Activated T-cell treated with anti-CD3 and anti-CD28 coated beads, Interleukin-2, amount 50 U/mL, for 4 hours (primary cell): ENCODE measurements at regions not wholly inside any gene's neighbourhood (a gene's known extent, or its start where the extent isn't known, plus 50 kb on each side); places are given as distances from the start of the nearest gene placed in this dataset.
"Not testable (repeated sequence)": the region's sequence is repeated elsewhere in the genome, so short reads cannot be mapped to it uniquely, and the experiment has no call there.

Source experiments
- ATAC-seq, 2 donors: fragments of 200-7000 bp; cut with Tn5 transposase; one replicate each; pipeline ENCODE4 v1.10.0; 2021
- DNase-seq: peaks from one replicate; pipeline ENCODE4 v3.0.0-alpha.2; 2020
- H3K27me3 Mint-ChIP-seq: one replicate; pipeline ENCODE4 v1.8.0; 2021; ENCODE audit warnings: low read depth, mixed read lengths
- H3K36me3 Mint-ChIP-seq: one replicate; pipeline ENCODE4 v1.8.0; 2022; ENCODE audit warnings: mixed read lengths; ENCODE audit not compliant: insufficient read depth
- H3K4me1 Mint-ChIP-seq: one replicate; pipeline ENCODE4 v1.8.0; 2021; ENCODE audit warnings: low read depth, mixed read lengths
- H3K4me3 Mint-ChIP-seq: one replicate; pipeline ENCODE4 v1.8.0; 2021; ENCODE audit warnings: mild to moderate bottlenecking, moderate library complexity, mixed read lengths
- H3K9me3 Mint-ChIP-seq: one replicate; pipeline ENCODE4 v1.8.0; 2021; ENCODE audit warnings: mixed read lengths

DNA sequence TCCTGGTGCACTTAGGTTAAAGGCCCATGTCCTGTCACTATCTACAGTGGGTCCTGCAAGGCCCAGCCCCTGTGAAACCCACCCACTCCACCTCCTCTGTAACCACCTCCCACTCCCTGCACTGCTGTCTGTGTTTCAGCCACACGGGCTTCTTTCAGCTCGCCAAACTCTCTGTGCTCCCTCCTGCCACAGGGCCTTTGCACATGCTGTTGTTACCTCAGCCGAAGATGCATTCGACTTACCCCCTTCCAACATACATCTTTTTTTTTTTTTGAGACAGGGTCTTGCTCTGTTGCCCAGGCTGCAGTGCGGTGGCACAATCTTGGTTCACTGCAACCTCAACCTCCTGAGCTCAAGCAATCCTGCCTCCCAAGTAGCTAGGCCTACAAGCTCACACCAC lies 76.5 kb upstream of the RPL38 start:
- ATAC-seq (no peak), DNase-seq (no peak)
- H3K9me3 Mint-ChIP-seq, result no peaks in the 10 kb centered on the region
- H3K4me1 Mint-ChIP-seq, result no peaks in the 10 kb centered on the region
- peaks cover 46% of the 10 kb centered on the region for H3K27me3 Mint-ChIP-seq
- H3K36me3 Mint-ChIP-seq, result no peaks in the 10 kb centered on the region
- H3K4me3 Mint-ChIP-seq, result no peak overlapping the region

DNA sequence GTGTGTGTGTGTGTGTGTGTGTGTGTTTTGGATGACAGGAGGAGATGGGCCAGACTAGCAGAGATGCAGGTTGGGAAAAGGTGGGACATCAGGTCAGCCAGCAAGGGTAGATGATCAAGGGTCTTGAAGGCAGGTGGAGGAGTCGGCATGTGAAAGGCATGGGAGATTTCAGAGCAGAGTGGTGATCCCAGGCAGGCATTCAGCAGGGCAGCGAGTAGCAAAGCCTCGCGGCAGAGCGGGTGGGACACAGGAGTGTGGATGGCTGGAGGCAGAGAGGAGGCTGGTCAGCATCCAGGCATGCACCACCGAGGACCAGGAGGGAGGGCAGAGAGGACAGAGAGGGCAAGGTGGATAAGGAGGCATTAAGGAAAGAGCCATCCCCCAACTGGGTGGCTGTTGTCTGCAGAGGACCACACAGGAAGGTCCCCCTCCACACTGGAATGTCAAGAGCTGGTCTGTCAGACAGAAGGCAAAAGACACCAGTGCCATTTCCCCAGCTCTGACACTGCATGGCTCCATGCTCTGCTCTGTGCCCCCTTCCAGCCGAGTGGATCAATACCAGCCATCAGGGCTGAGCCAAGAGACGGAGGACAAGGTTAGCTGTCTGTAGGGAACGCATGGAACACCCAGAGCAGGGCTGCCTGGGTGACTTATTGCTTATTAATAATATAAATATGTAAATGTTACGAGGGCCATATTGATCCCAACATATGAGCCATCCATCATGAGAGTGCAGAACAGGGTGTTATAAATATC lies 74.8 kb upstream of the RPL38 start:
- Mint-ChIP-seq H3K4me1 (no peaks in the 10 kb centered on the region), H3K27me3 (peaks cover 49% of the 10 kb centered on the region), H3K4me3 (no peak overlapping the region), H3K36me3 (no peaks in the 10 kb centered on the region), H3K9me3 (no peaks in the 10 kb centered on the region)
- ATAC-seq (no peak), DNase-seq (no peak)

DNA sequence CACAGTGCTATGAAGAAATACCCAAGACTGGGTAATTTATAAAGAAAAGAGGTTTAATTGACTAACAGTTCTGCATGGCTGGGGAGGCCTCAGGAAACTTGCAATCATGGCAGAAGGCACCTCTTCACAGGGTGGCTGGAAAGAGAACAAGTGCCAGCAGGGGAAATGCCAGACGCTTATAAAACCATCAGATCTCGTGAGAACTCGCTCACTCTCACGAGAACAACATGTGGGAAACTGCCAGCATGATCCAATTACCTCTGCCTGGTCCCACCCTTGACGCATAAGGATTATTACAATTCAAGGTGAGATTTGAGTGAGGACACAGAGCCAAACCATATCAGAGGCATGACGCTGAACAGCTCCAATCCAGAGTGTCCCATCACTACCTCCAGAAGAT lies 73.7 kb upstream of the RPL38 start:
- peaks cover 58% of the 10 kb centered on the region for H3K27me3 Mint-ChIP-seq
- DNase-seq, H3K36me3 Mint-ChIP-seq, H3K4me3 Mint-ChIP-seq, H3K9me3 Mint-ChIP-seq, H3K4me1 Mint-ChIP-seq, ATAC-seq: not testable (repeated sequence)

DNA sequence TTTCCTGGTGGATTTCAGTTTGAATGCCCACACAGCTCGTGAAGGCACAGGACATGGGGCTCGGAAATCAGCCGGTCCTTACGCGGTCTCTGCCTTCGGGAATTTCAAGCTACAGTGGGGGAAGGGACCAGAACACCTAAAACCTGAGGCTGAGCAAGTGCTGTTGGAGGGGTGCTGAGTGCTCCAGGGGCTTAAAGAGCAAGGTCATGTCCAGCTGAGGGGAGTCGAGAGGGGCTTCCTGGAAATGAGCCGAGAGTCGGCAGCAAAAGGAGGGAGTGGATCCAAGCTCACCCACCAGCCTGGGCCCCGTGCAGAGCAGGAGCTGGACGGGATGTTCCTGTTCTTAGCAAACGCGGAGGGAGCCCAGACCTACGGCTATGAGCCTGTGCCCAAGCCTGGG lies 73.2 kb upstream of the RPL38 start:
- ATAC-seq, result no peak
- no peak for DNase-seq
- no peaks in the 10 kb centered on the region for H3K9me3 Mint-ChIP-seq
- no peaks in the 10 kb centered on the region for H3K36me3 Mint-ChIP-seq
- H3K4me1 Mint-ChIP-seq, result no peaks in the 10 kb centered on the region
- H3K27me3 Mint-ChIP-seq, result peaks cover 58% of the 10 kb centered on the region
- no peak overlapping the region for H3K4me3 Mint-ChIP-seq

DNA sequence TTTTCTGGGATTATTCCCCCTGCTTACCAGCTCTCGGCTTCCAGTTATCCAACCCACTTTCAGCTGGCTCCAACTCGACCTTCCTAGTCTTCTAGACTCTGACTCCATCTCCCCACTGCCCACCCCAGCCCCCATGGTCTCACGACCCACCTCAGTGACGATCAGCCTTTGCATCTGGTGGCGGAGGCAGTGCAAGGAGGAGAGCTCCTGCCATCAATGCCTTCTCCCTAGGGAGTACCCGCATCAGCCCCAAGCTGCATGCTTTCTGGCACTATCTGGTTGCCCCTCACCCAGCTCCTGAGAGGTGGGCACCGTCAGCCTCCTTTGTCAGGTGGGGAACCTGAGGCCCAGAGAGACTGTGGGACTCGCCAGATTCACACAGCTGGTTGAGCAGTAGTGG lies 72.6 kb upstream of the RPL38 start:
- no peak overlapping the region for H3K4me3 Mint-ChIP-seq
- H3K36me3 Mint-ChIP-seq, result no peaks in the 10 kb centered on the region
- H3K4me1 Mint-ChIP-seq, result no peaks in the 10 kb centered on the region
- ATAC-seq (no peak), DNase-seq (no peak)
- H3K27me3 Mint-ChIP-seq, result peaks cover 57% of the 10 kb centered on the region
- no peaks in the 10 kb centered on the region for H3K9me3 Mint-ChIP-seq

DNA sequence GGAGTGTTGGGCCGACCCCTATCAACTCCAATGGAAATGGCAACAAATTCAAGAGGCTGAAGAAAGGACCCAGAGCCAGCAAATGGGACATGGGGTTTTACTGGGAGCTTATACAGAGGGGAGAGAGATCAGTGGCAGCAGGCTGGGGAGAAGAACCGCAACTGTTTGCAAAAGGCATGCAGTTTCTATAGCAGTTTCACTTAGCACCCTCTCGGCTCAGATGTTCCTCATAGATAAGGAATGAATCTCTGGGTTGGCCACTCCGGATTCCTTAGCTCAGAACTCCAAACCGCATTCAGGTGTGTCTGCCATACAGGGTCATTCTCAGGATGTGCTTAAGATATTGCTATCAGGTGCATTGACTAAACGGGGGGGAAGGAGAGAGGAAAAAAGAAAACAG lies 71.1 kb upstream of the RPL38 start:
- H3K36me3 Mint-ChIP-seq, result no peaks in the 10 kb centered on the region
- ATAC-seq (no peak), DNase-seq (no peak)
- H3K4me3 Mint-ChIP-seq, result no peak overlapping the region
- H3K27me3 Mint-ChIP-seq, result peaks cover 56% of the 10 kb centered on the region
- H3K9me3 Mint-ChIP-seq, result no peaks in the 10 kb centered on the region
- no peaks in the 10 kb centered on the region for H3K4me1 Mint-ChIP-seq

DNA sequence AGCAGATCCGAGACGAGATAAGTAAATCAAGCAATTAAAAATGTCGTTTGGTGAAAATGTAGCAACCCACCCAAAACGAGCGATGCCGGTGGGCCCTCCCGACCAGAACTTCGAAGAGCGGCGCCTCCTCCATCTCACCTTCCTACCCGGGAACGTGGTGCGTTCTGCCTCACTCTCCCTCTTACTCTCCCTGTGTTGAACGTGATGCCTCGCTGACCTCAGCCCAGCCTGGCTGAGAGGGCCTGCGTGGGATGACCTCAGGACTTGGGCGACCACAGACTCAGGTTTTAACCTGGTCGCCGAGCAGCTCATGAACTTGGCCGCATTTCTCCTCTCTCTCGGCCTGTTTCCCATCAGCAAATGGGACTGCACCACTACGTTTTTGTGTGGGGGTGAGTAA lies 69.7 kb upstream of the RPL38 start:
- Mint-ChIP-seq H3K9me3 (peaks cover 4% of the 10 kb centered on the region), H3K27me3 (peaks cover 55% of the 10 kb centered on the region), H3K4me1 (no peaks in the 10 kb centered on the region), H3K4me3 (no peak overlapping the region), H3K36me3 (no peaks in the 10 kb centered on the region)
- DNase-seq, result no peak
- ATAC-seq, result no peak

DNA sequence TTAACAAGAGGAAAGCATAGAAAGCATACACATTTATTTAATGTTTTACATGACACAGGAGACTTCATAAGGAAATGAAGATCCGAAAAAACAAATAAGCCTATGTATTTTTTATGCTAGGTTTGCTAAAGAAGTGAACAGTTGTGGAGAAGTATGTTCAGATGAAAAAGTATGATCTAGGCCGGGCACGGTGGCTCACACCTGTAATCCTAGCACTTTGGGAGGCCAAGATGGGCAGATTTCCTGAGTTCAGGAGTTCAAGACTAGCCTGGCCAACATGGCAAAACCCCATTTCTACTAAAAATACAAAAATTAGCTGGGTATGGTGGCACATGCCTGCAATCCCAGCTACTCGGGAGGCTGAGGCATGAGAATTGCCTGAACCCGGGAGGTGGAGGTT lies 69.2 kb upstream of the RPL38 start:
- H3K4me1 Mint-ChIP-seq, ATAC-seq, H3K9me3 Mint-ChIP-seq, DNase-seq, H3K4me3 Mint-ChIP-seq, H3K36me3 Mint-ChIP-seq: not testable (repeated sequence)
- peaks cover 55% of the 10 kb centered on the region for H3K27me3 Mint-ChIP-seq

DNA sequence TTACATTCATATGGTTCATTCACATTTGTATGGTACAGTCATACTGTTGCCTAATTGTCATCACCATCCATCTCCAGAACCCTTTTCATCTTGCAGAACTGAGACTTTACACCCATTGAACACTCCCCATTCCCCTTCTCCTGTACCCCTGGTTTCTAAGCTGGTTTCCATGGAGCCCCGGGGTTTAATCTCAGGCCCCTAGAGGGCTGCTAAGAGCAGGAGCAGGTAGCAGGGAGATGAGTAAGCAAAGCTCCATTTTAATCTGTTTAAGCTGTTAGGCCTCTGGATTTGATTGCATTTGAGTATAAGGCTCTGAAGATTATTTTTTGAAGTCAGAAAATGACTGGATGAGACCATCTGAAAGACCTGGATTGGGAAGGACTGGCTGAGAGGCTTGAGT lies 68.5 kb upstream of the RPL38 start:
- H3K4me3 Mint-ChIP-seq, result no peak overlapping the region
- ATAC-seq, result no peak
- H3K27me3 Mint-ChIP-seq, result peaks cover 60% of the 10 kb centered on the region
- H3K4me1 Mint-ChIP-seq, result no peaks in the 10 kb centered on the region
- no peaks in the 10 kb centered on the region for H3K36me3 Mint-ChIP-seq
- no peak for DNase-seq
- peaks cover 10% of the 10 kb centered on the region for H3K9me3 Mint-ChIP-seq

DNA sequence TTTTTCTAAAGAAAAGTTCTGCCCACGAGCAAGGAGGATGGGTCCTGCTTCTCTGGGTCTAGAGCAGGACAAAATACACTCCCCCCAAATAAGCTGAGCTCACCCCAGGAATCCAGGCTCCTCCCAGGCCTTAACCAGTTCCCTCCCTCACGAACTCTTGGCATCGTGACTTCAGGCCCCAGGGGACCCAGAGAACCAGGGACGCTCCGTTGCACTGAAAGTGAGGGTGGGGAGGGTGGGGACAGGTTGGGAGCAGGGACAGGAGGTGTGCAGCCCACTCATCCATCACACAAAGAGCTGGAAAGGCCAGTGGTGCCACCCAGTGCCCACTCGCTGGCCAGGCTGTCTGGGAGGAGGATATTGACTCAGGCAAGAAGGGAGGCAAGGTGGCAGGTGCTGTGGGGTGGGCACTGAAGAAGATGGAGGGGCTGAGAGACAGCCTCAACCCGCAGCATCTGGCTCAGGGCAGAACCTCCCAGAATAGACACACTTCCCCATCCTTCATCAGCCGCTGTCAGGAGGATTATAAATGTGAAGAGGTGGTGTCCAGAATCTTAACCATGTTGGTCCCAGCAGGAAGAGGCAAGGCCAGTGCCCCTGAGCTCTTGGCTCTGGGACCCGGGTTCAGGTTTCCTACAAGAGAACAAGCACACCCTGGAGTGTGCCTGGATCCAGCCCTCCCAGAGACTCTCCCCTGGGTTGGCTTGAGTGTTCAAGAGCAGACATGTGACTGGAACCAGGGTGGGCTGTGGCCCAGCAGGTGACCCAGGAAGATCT lies 67.9 kb upstream of the RPL38 start:
- ATAC-seq (no peak), DNase-seq (no peak)
- no peaks in the 10 kb centered on the region for H3K4me1 Mint-ChIP-seq
- H3K9me3 Mint-ChIP-seq, result peaks cover 13% of the 10 kb centered on the region
- H3K27me3 Mint-ChIP-seq, result peaks cover 58% of the 10 kb centered on the region
- H3K36me3 Mint-ChIP-seq, result no peaks in the 10 kb centered on the region
- no peak overlapping the region for H3K4me3 Mint-ChIP-seq

DNA sequence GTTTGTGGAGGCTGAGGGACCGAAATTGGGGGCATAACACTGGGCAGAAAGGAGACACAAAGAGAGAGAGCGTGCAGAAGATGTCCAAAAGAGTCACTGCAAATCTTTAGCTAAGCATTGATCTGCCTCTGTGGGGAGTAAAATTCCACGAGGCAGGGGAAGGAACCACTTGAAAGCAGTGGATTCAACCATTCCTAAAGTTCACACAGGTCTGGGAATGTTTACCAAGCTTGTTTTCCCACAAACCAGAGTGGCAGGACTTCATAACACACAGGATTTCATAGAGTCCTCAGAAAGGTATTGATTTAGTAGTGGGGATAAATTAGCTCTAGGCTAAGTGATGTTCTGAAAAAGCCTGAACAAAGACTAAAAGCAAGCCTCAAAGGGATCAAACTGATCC lies 66.1 kb upstream of the RPL38 start:
- Mint-ChIP-seq H3K4me1 (no peaks in the 10 kb centered on the region), H3K27me3 (peaks cover 43% of the 10 kb centered on the region), H3K4me3 (no peak overlapping the region), H3K36me3 (peaks cover 2% of the 10 kb centered on the region), H3K9me3 (peaks cover 21% of the 10 kb centered on the region)
- DNase-seq (no peak), ATAC-seq (no peak)

DNA sequence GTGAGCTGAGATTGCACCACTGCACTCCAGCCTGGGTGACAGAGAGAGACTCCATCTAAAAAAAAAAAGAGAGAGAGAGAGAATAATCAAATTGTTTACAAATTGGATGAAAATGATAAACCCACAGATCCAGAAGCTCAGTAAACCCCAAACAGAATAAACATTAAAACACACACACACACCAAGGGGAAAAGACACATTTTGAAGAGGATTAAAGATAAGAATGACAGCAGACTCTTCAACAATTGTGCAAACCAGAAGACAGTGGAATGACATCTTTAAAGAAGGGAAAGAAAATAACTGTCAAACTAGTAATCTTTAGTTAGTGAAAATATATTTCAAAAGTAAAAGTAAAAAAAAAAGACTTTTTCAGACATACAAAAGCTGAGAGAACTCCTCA lies 64.4 kb upstream of the RPL38 start:
- ATAC-seq (no peak), DNase-seq (no peak)
- peaks cover 35% of the 10 kb centered on the region for H3K9me3 Mint-ChIP-seq
- H3K27me3 Mint-ChIP-seq, result peaks cover 39% of the 10 kb centered on the region
- H3K4me3 Mint-ChIP-seq, result no peak overlapping the region
- peaks cover 4% of the 10 kb centered on the region for H3K36me3 Mint-ChIP-seq
- no peaks in the 10 kb centered on the region for H3K4me1 Mint-ChIP-seq

DNA sequence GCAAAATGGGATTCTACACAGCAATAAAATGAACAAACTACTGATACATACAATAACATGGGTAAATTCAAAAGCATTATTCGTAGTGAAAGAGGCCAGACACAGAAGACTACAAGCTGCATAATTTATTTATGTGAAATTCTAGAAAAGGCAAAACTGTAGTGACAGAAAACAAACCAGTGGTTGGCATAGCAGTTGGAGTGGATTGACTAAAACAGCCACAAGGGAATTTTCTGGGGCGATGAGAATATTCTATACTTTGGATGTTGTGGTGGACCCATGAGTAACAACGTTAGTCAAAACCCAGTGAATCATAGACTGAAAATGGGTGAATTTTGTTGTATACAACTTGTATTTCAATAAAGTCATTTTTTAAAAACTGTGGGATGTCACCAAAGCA lies 63.2 kb upstream of the RPL38 start:
- no peaks in the 10 kb centered on the region for H3K4me1 Mint-ChIP-seq
- peak; percentile 23 to 46 for ATAC-seq
- H3K4me3 Mint-ChIP-seq, result no peak overlapping the region
- peaks cover 39% of the 10 kb centered on the region for H3K9me3 Mint-ChIP-seq
- peaks cover 4% of the 10 kb centered on the region for H3K36me3 Mint-ChIP-seq
- no peak for DNase-seq
- H3K27me3 Mint-ChIP-seq, result peaks cover 28% of the 10 kb centered on the region

DNA sequence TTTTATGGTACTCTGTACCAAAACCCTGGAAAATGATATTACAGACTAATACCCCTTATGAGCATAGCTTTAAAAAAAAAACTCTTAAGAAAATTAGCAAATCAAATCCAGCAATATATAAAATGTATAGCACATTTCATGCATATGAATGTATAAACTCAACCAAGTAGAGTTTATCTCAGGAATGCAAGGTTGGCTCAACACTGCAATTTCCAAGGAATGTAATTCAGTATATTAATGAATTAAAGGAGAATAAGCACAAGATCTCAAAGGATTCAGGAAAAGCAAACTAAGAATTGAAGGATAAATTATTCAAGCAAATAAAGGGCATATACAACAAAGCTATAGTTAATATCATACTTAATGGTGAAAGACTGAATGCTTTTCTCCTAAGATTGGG lies 61.9 kb upstream of the RPL38 start:
- Mint-ChIP-seq H3K36me3 (peaks cover 4% of the 10 kb centered on the region), H3K4me1 (no peaks in the 10 kb centered on the region), H3K9me3 (peaks cover 39% of the 10 kb centered on the region), H3K27me3 (peaks cover 26% of the 10 kb centered on the region), H3K4me3 (no peak overlapping the region)
- DNase-seq (no peak), ATAC-seq (no peak)

DNA sequence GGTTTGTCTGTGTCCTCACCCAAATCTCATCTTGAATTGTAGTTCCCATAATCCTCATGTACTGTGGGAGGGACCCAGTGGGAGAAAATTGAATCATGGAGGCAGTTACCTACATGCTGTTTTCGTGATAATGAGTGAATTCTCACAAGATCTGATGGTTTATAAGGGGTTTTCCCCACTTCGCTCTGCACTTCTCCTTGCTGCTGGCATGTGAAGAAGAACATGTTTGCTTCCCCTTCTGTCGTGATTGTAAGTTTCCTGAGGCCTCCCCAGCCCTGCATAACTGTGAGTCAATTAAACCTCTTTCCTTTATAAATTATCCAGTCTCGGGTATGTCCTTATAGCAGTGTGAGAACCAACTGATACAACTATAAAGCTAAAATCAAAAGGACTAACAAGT lies 60.2 kb upstream of the RPL38 start:
- Mint-ChIP-seq H3K27me3 (peaks cover 25% of the 10 kb centered on the region), H3K9me3 (peaks cover 39% of the 10 kb centered on the region)
- DNase-seq, H3K4me1 Mint-ChIP-seq, H3K36me3 Mint-ChIP-seq, ATAC-seq, H3K4me3 Mint-ChIP-seq: not testable (repeated sequence)
